Endodermal cell (in vitro differentiated cells): ENCODE measurements at regions not wholly inside any gene's neighbourhood (a gene's known extent, or its start where the extent isn't known, plus 50 kb on each side); places are given as distances from the start of the nearest gene placed in this dataset.
"Not testable (repeated sequence)": the region's sequence is repeated elsewhere in the genome, so short reads cannot be mapped to it uniquely, and the experiment has no call there.

Experiments used
- DNase-seq: peaks from one replicate; pipeline ENCODE4 v3.0.0-alpha.2; 2017
- H3K27ac ChIP-seq: 2 replicates; pipeline ENCODE4 v1.5.1; 2013; ENCODE audit warnings: mild to moderate bottlenecking, low read depth, low read length, moderate library complexity
- H3K27me3 ChIP-seq: 2 replicates; pipeline ENCODE4 v1.6.1; 2013; ENCODE audit warnings: mild to moderate bottlenecking, low read length, moderate library complexity; ENCODE audit not compliant: insufficient read depth, control insufficient read depth, poor library complexity, severe bottlenecking
- H3K36me3 ChIP-seq: 2 replicates; pipeline ENCODE4 v1.7.0; 2013; ENCODE audit warnings: mild to moderate bottlenecking, low read length, moderate library complexity; ENCODE audit not compliant: control insufficient read depth, insufficient read depth
- H3K4me1 ChIP-seq: one replicate; pipeline ENCODE4 v1.7.0; 2013; ENCODE audit warnings: low read length; ENCODE audit not compliant: control insufficient read depth, insufficient read depth
- H3K4me3 ChIP-seq: 2 replicates; pipeline ENCODE4 v1.5.1; 2013; ENCODE audit warnings: mild to moderate bottlenecking, low read length, moderate library complexity
- H3K9ac ChIP-seq: 2 replicates; pipeline ENCODE4 v1.6.1; 2013; ENCODE audit warnings: mild to moderate bottlenecking, low read length, moderate library complexity; ENCODE audit not compliant: poor library complexity, severe bottlenecking; ENCODE audit errors: extremely low read depth
- H3K9me3 ChIP-seq: 2 replicates; pipeline ENCODE4 v1.6.1; 2013; ENCODE audit warnings: mild to moderate bottlenecking, low read length, moderate library complexity; ENCODE audit not compliant: control insufficient read depth
- H3K27ac Mint-ChIP-seq: 2 replicates; pipeline ENCODE4 v1.8.0; 2020; ENCODE audit warnings: mixed read lengths
- H3K27me3 Mint-ChIP-seq: 2 replicates; pipeline ENCODE4 v1.8.0; 2021; ENCODE audit warnings: mild to moderate bottlenecking, mixed read lengths; ENCODE audit not compliant: insufficient read depth
- H3K36me3 Mint-ChIP-seq: 2 replicates; pipeline ENCODE4 v1.8.0; 2020; ENCODE audit warnings: low read depth, mixed read lengths
- H3K4me1 Mint-ChIP-seq: 2 replicates; pipeline ENCODE4 v1.8.0; 2020; ENCODE audit warnings: mixed read lengths
- H3K4me3 Mint-ChIP-seq: 2 replicates; pipeline ENCODE4 v1.8.0; 2020; ENCODE audit warnings: mild to moderate bottlenecking, moderate library complexity, mixed read lengths
- H3K9me3 Mint-ChIP-seq: 2 replicates; pipeline ENCODE4 v1.8.0; 2020; ENCODE audit warnings: mild to moderate bottlenecking, mixed read lengths
- CTCF ChIP-seq: fragments of 200-600 bp; sonication (generic); conservative IDR thresholded peaks from 2 replicates; pipeline ENCODE4 v1.5.0; 2021; ENCODE audit warnings: antibody characterized with exemption, mild to moderate bottlenecking
- WGBS, 2 experiments: methylation state at CpG; one replicate each; pipeline versions ENCODE4 v1.1.5 to v1.1.7; 2013; ENCODE audit warnings: missing lambda C conversion rate in 2 of 2, mixed read lengths in 1 of 2; ENCODE audit not compliant: insufficient coverage in 1 of 2, insufficient read length in 1 of 2; 5-methylcytosine and 5-hydroxymethylcytosine counted together

DNA sequence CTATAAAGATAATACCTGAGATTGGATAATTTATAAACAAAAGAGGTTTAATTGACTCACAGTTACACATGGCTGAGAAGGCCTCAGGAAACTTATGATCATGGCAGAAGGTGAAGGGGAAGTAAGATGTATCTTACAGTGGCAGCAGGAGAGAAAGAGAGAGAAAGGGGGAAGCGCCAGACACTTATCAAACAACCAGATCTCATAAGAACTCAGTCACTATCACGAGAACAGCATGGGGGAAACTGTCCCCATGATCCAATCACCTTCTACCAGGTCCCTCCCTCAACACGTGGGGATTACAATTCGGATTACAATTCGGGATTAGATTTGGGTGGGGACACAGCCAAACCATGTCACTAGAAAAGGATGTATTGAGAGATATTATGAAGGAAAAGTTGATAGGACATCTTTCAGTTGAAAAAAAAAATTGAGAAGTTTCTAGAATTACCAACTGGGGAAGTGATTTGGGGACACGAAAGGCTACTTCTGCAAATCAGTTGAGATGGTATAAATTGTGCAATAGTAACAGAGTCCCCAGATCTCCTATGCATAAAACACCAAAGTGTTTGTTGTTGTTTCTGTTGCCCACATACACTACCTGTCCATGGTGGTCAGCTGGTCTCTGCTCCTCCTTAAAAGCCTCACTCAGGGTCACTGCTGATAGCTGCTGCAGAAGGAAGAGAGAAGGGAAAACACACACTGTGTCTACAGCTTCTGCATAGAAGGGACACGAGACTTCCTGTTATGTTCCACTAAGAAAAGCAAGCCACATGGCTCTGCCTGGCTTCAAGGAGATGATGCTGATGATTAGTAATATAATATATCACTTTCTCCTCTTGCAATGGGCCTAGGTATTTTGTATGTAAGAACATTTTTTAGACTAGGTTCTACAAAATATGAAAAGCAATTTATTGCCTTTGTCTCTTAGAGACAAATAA is 465.5 kb downstream of the PDZRN4 start:
- Histone ChIP-seq H3K4me1 (no peaks in the 10 kb centered on the region), H3K4me3 (peak overlapping the region; percentile 41), H3K9me3 (peaks cover 22% of the 10 kb centered on the region), H3K27me3 (no peaks in the 10 kb centered on the region), H3K9ac (no peak overlapping the region), H3K27ac (no peak overlapping the region), H3K36me3 (no peaks in the 10 kb centered on the region)
- Mint-ChIP-seq H3K4me1 (peaks cover 3% of the 10 kb centered on the region), H3K27ac (no peak overlapping the region), H3K27me3 (no peaks in the 10 kb centered on the region), H3K36me3 (no peaks in the 10 kb centered on the region), H3K9me3 (peaks cover 18% of the 10 kb centered on the region), H3K4me3 (no peak overlapping the region)
- WGBS, 2 experiments: 90% methylated on average over 2 to 6 of the region's 7 CpGs
- no peak for DNase-seq
- TF ChIP-seq CTCF: no peak

GRCh38 chr12:41652981-41653380 is 464.9 kb downstream of the PDZRN4 start:
- Mint-ChIP-seq H3K27me3 (no peaks in the 10 kb centered on the region), H3K4me1 (peaks cover 3% of the 10 kb centered on the region), H3K4me3 (no peak overlapping the region), H3K36me3 (no peaks in the 10 kb centered on the region), H3K27ac (no peak overlapping the region), H3K9me3 (peaks cover 18% of the 10 kb centered on the region)
- no peak for TF ChIP-seq CTCF
- peaks cover 22% of the 10 kb centered on the region for H3K9me3 ChIP-seq
- H3K27me3 ChIP-seq: no peaks in the 10 kb centered on the region
- no peaks in the 10 kb centered on the region for H3K36me3 ChIP-seq
- no peak overlapping the region for H3K9ac ChIP-seq
- 82 to 89% methylated on average over 6 to 8 of the region's 8 CpGs for WGBS, 2 experiments
- no peak overlapping the region for H3K27ac ChIP-seq
- no peaks in the 10 kb centered on the region for H3K4me1 ChIP-seq
- H3K4me3 ChIP-seq: no peak overlapping the region
- DNase-seq: no peak

GRCh38 chr12:41645624-41646023 is 457.5 kb downstream of the PDZRN4 start:
- H3K27ac Mint-ChIP-seq: no peak overlapping the region
- H3K9me3 Mint-ChIP-seq: no peaks in the 10 kb centered on the region
- no peaks in the 10 kb centered on the region for H3K27me3 Mint-ChIP-seq
- Histone ChIP-seq H3K27ac (no peak overlapping the region), H3K4me3 (no peak overlapping the region), H3K4me1 (no peaks in the 10 kb centered on the region), H3K36me3 (no peaks in the 10 kb centered on the region), H3K27me3 (no peaks in the 10 kb centered on the region), H3K9me3 (no peaks in the 10 kb centered on the region), H3K9ac (no peak overlapping the region)
- DNase-seq: no peak
- H3K4me1 Mint-ChIP-seq: no peaks in the 10 kb centered on the region
- WGBS, 2 experiments: 20% methylated on average over 1 of the region's 1 CpG; no CpG with 5 or more reads in 1 of the 2 experiments
- H3K36me3 Mint-ChIP-seq: no peaks in the 10 kb centered on the region
- H3K4me3 Mint-ChIP-seq: no peak overlapping the region
- TF ChIP-seq CTCF: no peak

DNA sequence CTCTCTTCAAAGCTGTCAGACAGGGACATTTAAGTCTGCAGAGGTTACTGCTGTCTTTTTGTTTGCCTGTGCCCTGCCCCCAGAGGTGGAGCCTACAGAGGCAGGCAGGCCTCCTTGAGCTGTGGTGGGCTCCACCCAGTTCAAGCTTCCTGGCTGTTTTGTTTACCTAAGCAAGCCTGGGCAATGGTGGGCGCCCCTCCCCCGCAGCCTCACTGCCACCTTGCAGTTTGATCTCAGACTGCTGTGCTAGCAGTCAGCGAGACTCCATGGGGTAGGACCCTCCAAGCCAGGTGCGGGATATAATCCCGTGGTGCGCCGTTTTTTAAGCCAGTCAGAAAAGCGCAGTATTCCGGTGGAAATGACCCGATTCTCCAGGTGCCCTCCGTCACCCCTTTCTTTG is 454.7 kb downstream of the PDZRN4 start:
- not testable (repeated sequence) for H3K4me3 Mint-ChIP-seq, H3K27me3 ChIP-seq, H3K36me3 Mint-ChIP-seq, H3K9ac ChIP-seq, H3K4me1 ChIP-seq, H3K4me1 Mint-ChIP-seq, H3K9me3 Mint-ChIP-seq, H3K9me3 ChIP-seq, H3K27ac Mint-ChIP-seq, H3K27me3 Mint-ChIP-seq, H3K27ac ChIP-seq, H3K36me3 ChIP-seq, H3K4me3 ChIP-seq
- 89% methylated on average over 11 of the region's 11 CpGs; no CpG with 5 or more reads in 1 of the 2 experiments for WGBS, 2 experiments
- peak; percentile 83 for DNase-seq
